GM18507 (cell line): ENCODE measurements at regions not wholly inside any gene's neighbourhood (a gene's known extent, or its start where the extent isn't known, plus 50 kb on each side); places are given as distances from the start of the nearest gene placed in this dataset.
"Not testable (repeated sequence)": the region's sequence is repeated elsewhere in the genome, so short reads cannot be mapped to it uniquely, and the experiment has no call there.

Experiments
- DNase-seq: peaks from one replicate; pipeline ENCODE4 v3.0.0; 2011; ENCODE audit warnings: low read depth; ENCODE audit not compliant: insufficient read length; ENCODE audit errors: extremely low spot score
- FAIRE-seq: peaks from 2 replicates; lab custom pipeline; 2011; peaks lifted over from hg19 to GRCh38; lab: Jason Lieb, UNC

DNA sequence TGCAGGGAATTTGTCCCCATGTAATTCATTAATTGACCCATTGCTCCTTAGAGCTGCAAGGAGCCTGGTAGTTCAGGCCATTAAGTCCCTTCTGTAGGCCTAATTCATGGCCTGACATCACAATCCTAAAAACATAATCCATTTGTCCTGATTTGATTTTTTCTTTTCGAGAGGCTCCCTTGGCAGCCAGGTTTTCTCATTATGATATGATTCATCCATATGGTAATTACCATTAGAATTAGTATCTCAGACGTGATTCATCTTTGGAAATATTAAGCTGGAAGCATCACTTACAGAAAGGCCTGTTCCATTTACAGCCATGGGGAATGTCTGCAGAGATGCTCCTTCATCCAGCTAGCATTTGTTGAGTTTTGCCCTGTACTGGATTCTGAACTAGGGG is 128.5 kb downstream of the PLCE1 start:
- DNase-seq (no peak), FAIRE-seq (no peak)

DNA sequence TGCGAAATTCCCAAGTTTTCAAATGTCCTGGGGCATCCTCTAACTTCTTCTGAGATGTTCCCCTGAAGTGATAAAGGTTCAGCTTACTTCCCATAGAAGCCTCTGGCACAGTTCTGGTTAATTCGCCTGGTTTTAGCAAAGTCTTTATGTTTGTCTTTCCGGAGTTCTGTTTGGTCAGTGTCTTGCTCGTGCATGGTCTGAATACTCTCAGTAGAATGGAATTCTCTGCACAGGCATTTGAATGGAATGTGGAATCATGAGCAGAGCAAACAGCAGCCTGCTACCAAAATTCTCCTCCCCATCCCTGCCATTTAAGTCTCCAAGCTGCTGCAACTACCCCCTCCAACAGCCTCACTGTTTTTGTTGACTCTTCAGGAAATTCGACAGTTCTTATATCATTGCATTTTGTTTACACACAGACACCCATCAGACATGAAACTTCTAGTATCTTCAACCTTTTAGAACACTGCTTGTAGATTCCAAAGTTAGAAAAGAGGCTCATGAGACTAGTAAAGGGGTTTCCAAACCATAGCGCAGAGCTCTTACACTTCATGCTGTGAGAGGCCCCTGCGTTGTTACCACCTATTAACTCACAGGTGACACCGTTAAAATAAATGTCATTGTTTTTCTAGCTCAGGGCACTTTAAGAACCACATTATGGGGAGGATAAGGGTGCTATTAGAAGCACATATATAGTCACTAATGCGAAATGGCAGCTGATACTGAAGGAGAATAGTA is 129.7 kb downstream of the PLCE1 start:
- no peak for DNase-seq
- no peak for FAIRE-seq

DNA sequence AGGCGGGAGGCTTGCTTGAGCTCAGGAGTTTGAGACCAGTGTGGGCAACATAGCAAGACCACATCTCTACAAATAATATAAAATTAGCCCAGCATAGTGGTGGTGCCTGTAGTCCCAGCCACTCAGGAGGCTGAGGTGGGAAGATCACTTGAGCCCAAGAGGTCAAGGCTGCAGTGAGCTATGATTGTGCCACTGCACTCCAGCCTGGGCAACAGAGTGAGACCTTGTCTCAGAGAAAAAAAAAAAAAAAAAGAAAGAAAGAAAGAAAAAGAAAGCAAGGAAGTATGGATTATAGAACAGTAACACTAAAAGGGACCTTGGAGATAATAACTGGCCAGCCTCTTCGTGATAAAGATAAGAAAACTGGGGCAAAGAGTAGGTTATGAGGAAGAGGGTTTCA is 130.4 kb downstream of the PLCE1 start:
- DNase-seq, FAIRE-seq: not testable (repeated sequence)

DNA sequence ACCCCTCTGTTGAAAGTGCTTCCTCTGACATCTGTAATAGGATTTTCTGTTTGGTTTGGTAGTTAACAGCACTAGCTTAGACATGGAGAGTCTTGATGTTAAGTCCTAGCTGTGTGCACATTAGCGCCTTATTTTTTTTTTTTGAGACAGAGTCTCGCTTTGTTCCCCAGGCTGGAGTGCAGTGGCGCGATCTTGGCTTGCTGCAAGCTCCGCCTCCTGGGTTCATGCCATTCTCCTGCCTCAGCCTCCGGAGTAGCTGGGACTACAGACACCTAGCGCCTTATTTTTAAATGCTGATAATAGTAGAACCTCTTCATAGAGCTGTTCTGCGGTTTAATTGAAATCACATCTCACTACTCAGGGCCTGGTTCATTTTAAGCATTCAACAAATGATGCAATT is 131.5 kb downstream of the PLCE1 start:
- DNase-seq, FAIRE-seq: not testable (repeated sequence)

DNA sequence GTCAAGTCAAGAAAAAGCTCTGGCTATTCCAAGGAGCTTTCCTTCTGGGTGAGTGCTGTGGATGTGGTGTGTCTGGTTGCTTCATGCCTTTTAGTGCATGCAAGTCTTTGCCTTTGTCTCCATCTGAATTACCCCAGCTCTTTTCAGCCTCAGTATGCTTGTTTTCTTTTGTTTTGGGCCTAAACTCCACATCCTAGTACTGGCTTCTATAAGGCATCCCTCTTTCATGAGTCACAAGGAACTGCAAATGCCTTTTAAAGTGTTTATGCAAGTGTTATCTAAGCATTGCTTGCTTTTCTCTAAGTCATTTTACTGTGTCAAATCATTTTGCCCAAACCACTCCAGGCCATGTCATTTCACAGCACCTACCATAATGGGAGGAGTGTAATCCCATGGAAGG is 132.1 kb downstream of the PLCE1 start:
- DNase-seq = no peak
- no peak for FAIRE-seq

DNA sequence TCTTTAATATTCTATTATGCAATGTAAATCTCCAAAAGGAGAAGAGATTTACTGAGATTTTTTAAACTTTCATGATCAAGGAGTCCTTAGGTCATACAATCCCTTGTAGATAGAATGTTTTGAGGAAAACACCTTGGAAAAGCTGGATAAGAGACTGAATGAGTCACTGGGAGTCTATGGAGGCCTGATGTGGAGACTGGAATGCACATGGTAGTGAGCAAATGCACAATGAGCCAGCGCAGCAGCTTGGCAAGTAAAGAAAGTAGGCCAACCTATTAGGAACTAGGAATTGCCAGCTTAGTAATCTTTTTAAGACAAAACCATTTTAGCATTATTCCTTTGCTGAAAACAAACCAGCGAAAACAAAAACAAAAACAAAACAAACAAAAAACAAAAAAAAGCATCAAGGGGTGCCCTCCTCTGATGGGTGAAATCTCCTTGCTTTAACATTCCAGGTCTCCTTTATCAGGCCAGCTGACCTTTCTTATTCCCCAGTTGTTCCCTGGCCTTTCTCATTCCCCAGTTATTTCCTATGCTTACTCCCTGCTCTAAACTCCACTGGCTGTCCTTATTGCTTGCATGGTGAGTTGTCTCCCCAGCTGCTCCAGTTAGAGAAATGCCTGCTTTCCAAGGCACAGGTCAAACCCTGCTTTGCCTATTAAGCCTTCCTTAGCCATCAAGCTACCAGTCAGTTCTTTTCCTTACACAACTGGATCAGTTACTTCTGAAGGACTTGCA is 135.8 kb downstream of the PLCE1 start:
- FAIRE-seq = no peak
- DNase-seq = no peak

DNA sequence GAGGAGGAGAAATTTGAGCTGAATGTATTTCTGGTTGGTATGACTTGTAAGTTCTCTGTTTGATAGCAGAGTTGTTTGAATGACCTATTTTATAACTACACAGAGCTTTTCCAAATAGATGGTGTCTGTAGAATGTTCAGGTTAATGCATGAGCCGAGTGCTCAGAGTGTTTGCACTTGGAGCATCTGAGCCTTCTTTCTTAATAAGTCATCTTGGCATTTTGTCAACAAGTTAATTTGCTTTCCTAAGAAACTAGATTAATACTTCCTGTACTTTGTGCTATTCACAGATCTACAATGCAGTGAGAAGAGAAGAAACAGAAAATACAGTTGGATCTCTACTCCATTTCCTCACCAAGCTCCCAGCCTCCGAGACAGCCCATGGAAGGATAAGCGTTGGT is 138.2 kb downstream of the PLCE1 start:
- FAIRE-seq (no peak), DNase-seq (no peak)

DNA sequence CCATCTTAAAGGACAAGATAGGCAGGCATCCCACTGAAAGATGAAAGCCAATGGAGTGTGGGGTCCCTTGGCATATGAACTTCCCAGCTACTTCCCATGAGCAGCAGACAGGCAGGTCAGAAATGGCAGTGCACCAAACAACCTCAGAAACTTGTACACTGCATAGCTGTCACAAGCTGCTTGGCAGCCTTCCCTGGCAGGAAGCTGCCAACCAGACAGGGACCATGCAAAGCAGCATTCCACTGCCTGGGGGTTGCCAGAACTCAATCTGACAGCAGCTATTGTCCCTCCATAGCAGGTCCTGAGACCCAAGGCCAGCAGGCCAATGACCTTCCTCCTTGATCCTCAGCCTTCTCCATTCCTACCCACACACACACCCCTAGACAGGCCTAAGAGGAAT is 139.5 kb downstream of the PLCE1 start:
- no peak for FAIRE-seq
- DNase-seq = no peak

DNA sequence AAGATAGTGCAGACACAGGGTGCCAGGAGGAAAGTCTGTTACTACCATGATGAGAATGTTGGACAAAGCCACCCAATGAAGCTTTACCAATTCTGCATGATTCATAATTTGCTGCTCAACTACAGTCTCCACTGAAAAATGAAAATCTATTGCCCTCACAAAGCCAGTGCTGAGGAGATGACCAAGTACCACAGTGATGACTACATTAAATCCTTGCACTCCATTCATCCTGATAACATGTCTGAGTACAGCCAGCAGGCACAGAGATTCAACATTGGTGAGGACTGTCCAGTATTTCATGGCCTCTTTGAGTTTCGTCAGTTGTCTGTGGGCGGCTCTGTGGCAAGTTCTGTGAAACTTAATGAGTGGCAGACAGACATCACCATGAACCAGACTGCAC is 144.0 kb downstream of the PLCE1 start:
- FAIRE-seq = no peak

DNA sequence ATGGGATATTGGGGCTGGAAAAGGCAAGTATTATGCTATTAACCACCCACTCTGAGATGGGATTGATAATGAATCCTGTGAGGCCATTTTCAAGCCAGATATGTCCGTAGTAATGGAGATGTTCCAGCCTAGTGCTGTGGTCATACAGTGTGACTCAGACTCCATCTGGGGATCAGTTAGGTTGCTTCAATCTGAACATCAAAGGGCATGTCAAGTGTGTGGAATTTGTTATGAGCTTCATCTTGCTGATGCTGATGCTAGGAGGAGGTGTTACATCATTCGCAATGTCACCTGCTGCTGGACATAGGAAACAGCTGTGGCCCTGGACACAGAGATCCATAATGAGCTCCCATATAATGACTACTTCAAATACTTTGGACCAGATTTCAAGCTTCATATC is 144.7 kb downstream of the PLCE1 start:
- FAIRE-seq (no peak), DNase-seq (no peak)

More for the DNA sequence above, 144.0 kb downstream of the PLCE1 start:
- no peak for DNase-seq

DNA sequence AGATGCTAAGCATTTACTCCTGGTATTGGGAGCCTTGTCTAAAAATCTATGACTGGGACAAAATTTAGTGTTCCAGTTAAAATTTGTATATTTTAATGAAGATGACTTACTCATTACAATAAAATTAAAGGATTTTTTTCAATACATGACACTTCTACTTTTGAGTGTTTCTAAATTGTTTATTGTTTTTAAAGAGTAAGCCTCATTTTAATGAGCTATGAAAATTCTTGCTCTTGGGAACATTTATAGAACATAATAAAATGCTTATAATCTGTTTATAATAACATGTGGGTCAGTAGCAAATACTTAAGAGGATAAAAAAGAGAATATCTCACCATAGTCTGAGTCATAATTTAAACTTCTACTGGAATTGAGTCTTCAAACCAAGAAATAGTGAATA is 149.5 kb downstream of the PLCE1 start:
- FAIRE-seq (no peak), DNase-seq (no peak)

DNA sequence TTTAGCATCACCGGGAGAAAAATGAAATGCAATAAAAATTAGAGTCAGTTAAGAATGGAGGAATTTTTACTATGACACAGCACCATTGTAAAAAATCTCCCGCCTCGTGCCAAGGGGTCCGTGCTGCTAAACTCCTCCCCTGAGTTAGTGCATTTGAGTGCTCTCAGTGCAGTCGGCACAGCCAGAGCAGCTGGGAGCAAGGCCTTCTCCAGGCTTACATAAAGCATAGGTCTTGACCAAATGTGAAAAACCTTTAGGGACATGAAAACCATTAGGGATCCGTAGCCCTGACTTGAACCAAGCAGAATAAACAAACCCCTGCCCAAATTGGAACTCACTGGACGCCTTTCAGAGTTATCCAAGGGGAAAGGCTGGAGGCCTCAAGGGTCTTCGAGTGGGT is 152.6 kb downstream of the PLCE1 start:
- DNase-seq (no peak), FAIRE-seq (no peak)

DNA sequence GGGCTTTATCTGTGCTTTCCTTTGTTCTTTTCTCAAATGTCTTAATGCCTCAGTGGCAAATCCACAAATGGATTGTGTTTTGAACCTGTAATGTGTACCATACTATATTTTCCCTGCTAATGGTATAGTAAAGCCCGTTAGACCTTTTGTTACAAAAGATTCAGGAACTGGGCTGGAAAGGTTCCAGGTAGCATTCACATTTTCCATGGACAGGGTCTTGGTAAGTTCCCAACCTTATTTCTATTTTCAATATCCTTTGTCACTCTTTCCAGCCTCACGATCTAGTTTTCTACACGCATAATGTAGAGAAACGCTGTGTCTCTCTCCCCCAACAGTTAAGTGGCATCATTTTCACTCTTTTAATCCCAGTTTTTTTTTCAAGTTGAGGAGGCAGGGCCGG is 153.0 kb downstream of the PLCE1 start:
- DNase-seq = no peak
- FAIRE-seq = no peak

DNA sequence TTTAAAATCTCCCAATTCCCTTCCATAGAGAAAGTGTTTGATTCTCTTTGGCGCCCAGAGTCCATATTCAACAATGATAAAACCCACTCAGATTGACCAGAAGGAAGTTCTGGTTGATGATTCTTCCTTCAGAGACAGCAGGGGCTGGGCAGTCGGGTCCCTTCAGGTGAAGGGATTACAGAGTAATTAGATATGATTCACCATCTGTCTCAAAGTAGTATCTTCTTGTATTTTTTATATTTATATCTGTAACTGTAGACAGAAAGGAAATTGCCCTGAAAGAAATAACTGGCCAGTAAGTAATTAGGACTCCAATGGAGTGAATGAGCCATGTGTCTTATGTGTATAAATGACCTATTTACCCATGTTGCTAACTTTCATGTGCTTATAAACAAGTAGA is 156.0 kb downstream of the PLCE1 start:
- no peak for DNase-seq
- FAIRE-seq = no peak

DNA sequence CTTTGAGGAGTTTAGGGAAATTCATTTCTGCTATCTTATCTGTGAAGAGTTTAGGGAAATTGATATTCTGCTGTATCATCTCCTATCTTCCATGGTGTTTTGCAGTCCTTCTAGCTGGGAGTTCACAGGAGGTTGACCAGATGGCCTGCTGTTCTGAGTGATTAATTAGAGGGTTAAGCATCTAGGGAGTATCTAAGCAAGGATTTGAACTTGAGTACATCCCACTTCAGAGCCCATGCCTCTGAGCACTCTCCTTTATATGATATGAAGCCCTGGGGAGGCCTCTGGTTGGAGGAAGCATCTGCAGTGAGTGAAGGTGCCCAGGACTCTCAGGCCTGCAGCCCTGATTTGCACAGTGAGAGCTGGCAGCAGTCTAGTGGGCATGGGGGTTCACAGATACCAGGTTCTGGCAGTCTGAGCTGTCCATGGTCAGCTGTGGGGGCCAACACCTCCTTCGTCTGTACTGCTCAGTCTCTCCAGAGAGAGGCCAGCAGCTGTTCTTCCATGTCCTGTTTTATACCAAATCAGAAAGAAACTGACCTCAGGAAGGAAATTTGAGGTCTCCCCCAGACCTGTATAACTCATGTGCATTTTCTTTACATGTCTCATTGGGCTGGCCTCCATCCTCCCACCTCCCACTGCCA is 156.9 kb downstream of the PLCE1 start:
- FAIRE-seq = no peak
- DNase-seq = no peak

DNA sequence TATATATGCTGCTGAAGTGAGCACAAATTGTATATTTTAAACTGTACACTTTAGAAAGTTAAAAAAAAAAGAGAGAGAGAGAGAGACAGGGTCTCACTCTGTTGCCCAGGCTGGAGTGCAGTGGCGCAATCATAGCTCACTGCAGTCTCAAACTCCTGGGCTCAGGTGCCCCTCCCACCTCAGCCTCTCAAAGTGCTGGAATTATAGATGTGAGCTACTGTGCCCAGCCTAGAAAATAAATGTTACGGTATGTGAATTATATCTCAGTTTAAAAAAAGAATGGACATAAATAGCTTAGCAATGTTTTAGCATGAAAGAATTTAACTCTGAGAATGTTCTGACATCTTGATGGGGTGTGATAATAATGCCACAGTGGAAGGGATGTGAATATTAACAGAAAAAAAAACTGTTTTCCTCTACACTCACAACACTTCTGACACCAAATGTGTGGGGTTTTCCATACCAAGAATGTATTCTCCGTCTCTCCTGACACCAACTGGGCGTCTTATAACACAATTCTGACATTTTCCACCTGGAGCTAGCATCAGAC is 162.1 kb downstream of the PLCE1 start:
- DNase-seq (no peak), FAIRE-seq (no peak)

DNA sequence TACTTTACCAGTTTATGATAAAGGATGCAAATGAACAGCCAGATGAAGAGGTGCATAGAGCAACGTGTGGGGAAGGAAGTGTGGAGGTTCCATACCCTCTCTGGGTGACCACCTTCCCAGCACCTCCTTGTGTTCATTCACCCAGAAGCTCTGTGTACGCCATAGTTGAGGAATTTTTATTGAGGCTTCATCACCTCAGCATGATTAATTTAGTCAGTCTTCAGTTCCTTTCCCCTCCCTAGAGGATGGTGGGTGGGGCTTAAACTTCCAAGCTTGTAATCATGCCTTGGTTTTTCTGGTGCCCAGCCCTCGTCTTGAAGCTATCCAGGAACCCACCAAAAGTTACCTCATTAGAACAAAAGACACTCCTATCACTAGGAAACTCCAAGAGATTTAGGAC is 162.7 kb downstream of the PLCE1 start:
- FAIRE-seq (no peak), DNase-seq (no peak)

DNA sequence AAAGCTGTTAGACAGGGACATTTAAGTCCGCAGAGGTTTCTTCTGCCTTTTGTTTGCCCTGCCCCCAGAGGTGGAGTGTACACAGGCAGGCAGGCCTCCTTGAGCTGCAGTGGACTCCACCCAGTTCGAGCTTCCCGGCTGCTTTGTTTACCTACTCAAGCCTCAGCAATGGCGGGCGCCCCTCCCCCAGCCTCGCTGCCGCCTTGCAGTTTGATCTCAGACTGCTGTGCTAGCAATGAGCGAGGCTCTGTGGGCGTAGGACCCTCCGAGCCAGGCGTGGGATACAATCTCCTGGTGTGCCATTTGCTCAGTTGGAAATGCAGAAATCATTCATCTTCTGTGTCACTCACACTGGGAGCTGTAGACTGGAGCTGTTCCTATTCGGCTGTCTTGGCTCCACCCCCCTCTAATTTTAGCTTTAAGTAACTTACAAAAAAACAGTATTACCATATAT is 171.5 kb downstream of the PLCE1 start:
- DNase-seq, FAIRE-seq: not testable (repeated sequence)

DNA sequence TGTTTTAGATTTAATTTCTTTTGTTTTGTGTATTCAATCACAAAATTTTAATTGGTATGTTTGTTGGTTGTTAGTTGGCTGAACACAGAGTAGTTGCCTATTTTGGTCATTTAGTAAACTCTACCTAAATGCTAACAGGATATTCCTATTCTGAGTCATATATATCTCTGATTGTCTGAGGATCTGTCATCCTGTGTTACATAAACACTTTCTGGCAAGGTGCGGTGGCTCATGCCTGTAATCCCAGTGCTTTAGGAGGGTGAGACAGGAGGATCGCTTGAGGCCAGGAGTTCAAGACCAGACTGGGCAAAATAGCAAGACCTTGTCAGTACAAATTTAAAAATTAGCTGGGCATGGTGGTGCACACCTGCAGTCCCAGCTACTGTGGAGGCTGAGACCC is 178.6 kb downstream of the PLCE1 start:
- FAIRE-seq (no peak), DNase-seq (no peak)

DNA sequence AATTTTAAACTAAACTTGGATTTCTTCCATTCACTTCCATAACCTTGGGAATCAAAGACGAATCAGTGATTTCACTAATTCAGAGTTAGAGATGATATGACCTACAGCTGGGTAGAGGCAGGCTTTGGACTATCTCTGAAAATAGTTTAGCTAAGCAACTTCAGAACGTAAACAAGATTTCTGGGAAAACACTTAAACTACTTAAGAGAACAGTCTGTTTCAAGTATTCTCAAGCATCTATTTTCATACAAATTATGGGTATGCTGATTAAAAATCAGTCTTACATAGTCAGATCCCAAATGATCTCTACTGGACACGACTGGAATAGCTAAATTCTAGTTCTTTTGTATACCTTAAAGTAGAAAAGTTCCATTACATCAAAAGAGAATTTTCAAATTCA is 179.9 kb downstream of the PLCE1 start:
- no peak for DNase-seq
- FAIRE-seq = no peak
